Loucy (cell line): ENCODE measurements at regions not wholly inside any gene's neighbourhood (a gene's known extent, or its start where the extent isn't known, plus 50 kb on each side); places are given as distances from the start of the nearest gene placed in this dataset.

Source experiments
- CTCF ChIP-seq: fragments of 200-600 bp; sonication (generic); conservative IDR thresholded peaks from 2 replicates; pipeline ENCODE4 v1.5.1; 2014; ENCODE audit warnings: mild to moderate bottlenecking, antibody characterized with exemption, low read length
- EZH2phosphoT487 ChIP-seq: fragments of 200-600 bp; IDR thresholded peaks from 2 replicates; pipeline ENCODE4 v1.6.1; 2018; ENCODE audit warnings: antibody characterized with exemption, mild to moderate bottlenecking, moderate library complexity, borderline replicate concordance

GRCh38 chr4:54526560-54526959 lies 131.2 kb upstream of the KIT start:
- TF ChIP-seq EZH2phosphoT487 (no peak), CTCF (no peak)
